Hepatocyte (in vitro differentiated cells): ENCODE measurements at regions not wholly inside any gene's neighbourhood (a gene's known extent, or its start where the extent isn't known, plus 50 kb on each side); places are given as distances from the start of the nearest gene placed in this dataset.
"Not testable (repeated sequence)": the region's sequence is repeated elsewhere in the genome, so short reads cannot be mapped to it uniquely, and the experiment has no call there.

Source experiments
- CTCF ChIP-seq: fragments of 200-600 bp; sonication (generic); IDR thresholded peaks from 2 replicates; pipeline ENCODE4 v1.5.1; 2016; ENCODE audit warnings: antibody characterized with exemption, mild to moderate bottlenecking; ENCODE audit not compliant: poor library complexity
- EZH2 ChIP-seq: fragments of 200-600 bp; sonication (generic); IDR thresholded peaks from 2 replicates; pipeline ENCODE4 v1.6.1; 2016; ENCODE audit warnings: antibody characterized with exemption, mild to moderate bottlenecking, borderline replicate concordance
- EZH2phosphoT487 ChIP-seq: fragments of 200-600 bp; sonication (generic); IDR thresholded peaks from one replicate; pipeline ENCODE4 v1.6.1; 2018; ENCODE audit warnings: antibody characterized with exemption, mild to moderate bottlenecking, low read depth, moderate library complexity; ENCODE audit not compliant: unreplicated experiment, severe bottlenecking

GRCh38 chr2:47698436-47698972, 84.4 kb upstream of the MSH6 start:
- not testable (repeated sequence) for TF ChIP-seq EZH2, CTCF, EZH2phosphoT487
